IPS-NIHi7 (cell line): ENCODE measurements at regions not wholly inside any gene's neighbourhood (a gene's known extent, or its start where the extent isn't known, plus 50 kb on each side); places are given as distances from the start of the nearest gene placed in this dataset.
"Not testable (repeated sequence)": the region's sequence is repeated elsewhere in the genome, so short reads cannot be mapped to it uniquely, and the experiment has no call there.

Experiments
- DNase-seq: peaks from one replicate; pipeline ENCODE4 v3.0.0; 2012; ENCODE audit warnings: mixed read lengths; ENCODE audit errors: extremely low spot score

- DNase-seq = no peak
Measured at GRCh38 chr9:72471096-72471495, 50.3 kb upstream of the TMC1 start.

GRCh38 chr9:72467766-72468738 is 53.4 kb upstream of the TMC1 start:
- no peak for DNase-seq

GRCh38 chr9:72465593-72465984 is 55.8 kb upstream of the TMC1 start:
- no peak for DNase-seq

GRCh38 chr9:72464857-72465592 is 56.4 kb upstream of the TMC1 start:
- DNase-seq = no peak

- no peak for DNase-seq
Measured at GRCh38 chr9:72462340-72462739, 59.1 kb upstream of the TMC1 start.

- DNase-seq = no peak
Measured at GRCh38 chr9:72460342-72461312, 60.8 kb upstream of the TMC1 start.

- no peak for DNase-seq
Measured at GRCh38 chr9:72459308-72459707, 62.1 kb upstream of the TMC1 start.

GRCh38 chr9:72458153-72458552 is 63.3 kb upstream of the TMC1 start:
- no peak for DNase-seq

GRCh38 chr9:72457366-72457765 is 64.0 kb upstream of the TMC1 start:
- no peak for DNase-seq

- DNase-seq = no peak
Measured at GRCh38 chr9:72454871-72455491, 66.4 kb upstream of the TMC1 start.

GRCh38 chr9:72453797-72454196 is 67.6 kb upstream of the TMC1 start:
- DNase-seq = no peak

GRCh38 chr9:72446241-72446640 is 75.2 kb upstream of the TMC1 start:
- not testable (repeated sequence) for DNase-seq

GRCh38 chr9:72445306-72445995 is 76.0 kb upstream of the TMC1 start:
- DNase-seq = no peak

- DNase-seq = no peak
Measured at GRCh38 chr9:72444435-72444834, 77.0 kb upstream of the TMC1 start.

- no peak for DNase-seq
Measured at GRCh38 chr9:72443855-72444254, 77.6 kb upstream of the TMC1 start.

GRCh38 chr9:72441848-72442607 is 77.0 kb upstream of the ZFAND5 start:
- DNase-seq = peak; percentile 46

- peak; percentile 18 for DNase-seq
Measured at GRCh38 chr9:72440992-72441847, 76.2 kb upstream of the ZFAND5 start.

GRCh38 chr9:72440378-72440777 is 75.4 kb upstream of the ZFAND5 start:
- no peak for DNase-seq
